KMS-11 (cell line): ENCODE measurements at regions not wholly inside any gene's neighbourhood (a gene's known extent, or its start where the extent isn't known, plus 50 kb on each side); places are given as distances from the start of the nearest gene placed in this dataset.

ENCODE experiments used
- H2AFZ ChIP-seq: fragments of 200-600 bp; sonication (generic); 2 replicates; pipeline ENCODE4 v1.6.1; 2016; ENCODE audit warnings: antibody characterized with exemption, mixed run types, low read depth
- H3K27ac ChIP-seq: fragments of 200-600 bp; sonication (generic); 2 replicates; pipeline ENCODE4 v1.6.1; 2016; ENCODE audit warnings: mild to moderate bottlenecking, mixed run types
- H3K27me3 ChIP-seq: fragments of 200-600 bp; sonication (generic); 2 replicates; pipeline ENCODE4 v1.6.1; 2017; ENCODE audit warnings: mild to moderate bottlenecking, low read depth, mixed run types, moderate library complexity; ENCODE audit not compliant: insufficient read depth
- H3K36me3 ChIP-seq: fragments of 200-600 bp; sonication (generic); 2 replicates; pipeline ENCODE4 v1.6.1; 2017; ENCODE audit warnings: mild to moderate bottlenecking, mixed run types; ENCODE audit not compliant: insufficient read depth
- H3K4me1 ChIP-seq: fragments of 200-600 bp; sonication (generic); 2 replicates; pipeline ENCODE4 v1.6.1; 2016; ENCODE audit warnings: mild to moderate bottlenecking, low read depth, mixed run types; ENCODE audit not compliant: poor library complexity, severe bottlenecking
- H3K4me2 ChIP-seq: fragments of 200-600 bp; sonication (generic); 2 replicates; pipeline ENCODE4 v1.7.0; 2016; ENCODE audit warnings: mild to moderate bottlenecking, mixed run types
- H3K4me3 ChIP-seq: fragments of 200-600 bp; sonication (generic); IDR thresholded peaks from 2 replicates; pipeline ENCODE4 v1.6.1; 2017; ENCODE audit warnings: low read depth, low read length, mixed read lengths; ENCODE audit not compliant: insufficient read depth
- H3K79me2 ChIP-seq: fragments of 200-600 bp; sonication (generic); 2 replicates; pipeline ENCODE4 v1.6.1; 2016; ENCODE audit warnings: low read depth, mixed run types; ENCODE audit not compliant: insufficient read depth
- H3K9ac ChIP-seq: fragments of 200-600 bp; sonication (generic); 2 replicates; pipeline ENCODE4 v1.6.1; 2016; ENCODE audit warnings: mild to moderate bottlenecking, mixed run types
- H4K20me1 ChIP-seq: fragments of 200-600 bp; sonication (generic); 2 replicates; pipeline ENCODE4 v1.6.1; 2016; ENCODE audit warnings: mild to moderate bottlenecking, mixed run types; ENCODE audit not compliant: insufficient read depth
- CTCF ChIP-seq: fragments of 200-600 bp; sonication (generic); conservative IDR thresholded peaks from 2 replicates; pipeline ENCODE4 v1.6.1; 2017; ENCODE audit warnings: low read depth, mild to moderate bottlenecking, antibody characterized with exemption, low read length, moderate library complexity, mixed read lengths

DNA sequence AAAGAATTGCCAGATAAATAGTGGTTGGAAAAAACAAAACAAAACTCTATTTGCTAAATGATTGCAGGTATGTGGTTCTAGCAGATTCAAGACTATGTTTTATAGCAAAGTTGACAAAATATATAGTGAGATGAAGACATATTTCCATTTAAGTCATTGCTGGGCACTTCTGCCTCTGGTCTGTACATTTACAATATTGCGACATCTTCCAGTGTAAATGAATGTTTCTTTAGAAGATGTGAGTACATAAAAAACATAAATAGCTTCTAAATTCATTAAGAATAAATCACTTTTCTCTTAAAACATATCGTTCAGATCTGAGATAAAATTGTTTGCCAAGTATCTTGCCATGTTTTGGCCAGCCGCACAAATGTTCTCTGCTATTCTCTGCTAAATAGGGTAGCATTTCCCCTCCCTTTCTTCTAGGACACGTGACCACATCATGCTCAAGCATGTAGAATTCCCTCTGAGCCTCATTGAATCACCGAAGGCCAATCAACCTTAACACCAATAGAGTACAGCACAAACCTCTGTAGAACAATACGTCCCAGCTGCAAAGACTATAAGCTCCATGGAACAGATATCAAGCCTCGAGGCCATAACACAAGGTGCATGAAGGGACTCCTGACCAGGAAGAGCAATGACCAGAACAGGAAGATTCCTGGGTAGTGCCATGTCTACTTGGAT lies 1173.3 kb downstream of the GATA3 start:
- no peak overlapping the region for H3K9ac ChIP-seq
- no peaks in the 10 kb centered on the region for H3K36me3 ChIP-seq
- H3K4me3 ChIP-seq: no peak overlapping the region
- no peak overlapping the region for H3K27ac ChIP-seq
- no peak overlapping the region for H2AFZ ChIP-seq
- no peaks in the 10 kb centered on the region for H4K20me1 ChIP-seq
- no peaks in the 10 kb centered on the region for H3K27me3 ChIP-seq
- no peak for TF ChIP-seq CTCF
- H3K4me2 ChIP-seq: no peak overlapping the region
- no peaks in the 10 kb centered on the region for H3K79me2 ChIP-seq
- H3K4me1 ChIP-seq: no peaks in the 10 kb centered on the region

- H3K27ac ChIP-seq: no peak overlapping the region
- no peak overlapping the region for H3K4me3 ChIP-seq
- no peak for TF ChIP-seq CTCF
- no peak overlapping the region for H3K4me2 ChIP-seq
- H3K4me1 ChIP-seq: no peaks in the 10 kb centered on the region
- H3K79me2 ChIP-seq: no peaks in the 10 kb centered on the region
- no peaks in the 10 kb centered on the region for H3K36me3 ChIP-seq
- no peaks in the 10 kb centered on the region for H3K27me3 ChIP-seq
- H3K9ac ChIP-seq: no peak overlapping the region
- no peak overlapping the region for H2AFZ ChIP-seq
- no peaks in the 10 kb centered on the region for H4K20me1 ChIP-seq
These were observed 1174.3 kb downstream of the GATA3 start for GRCh38 chr10:9228771-9229170.

- Histone ChIP-seq H4K20me1 (no peaks in the 10 kb centered on the region), H3K36me3 (no peaks in the 10 kb centered on the region), H3K27ac (no peak overlapping the region), H3K79me2 (no peaks in the 10 kb centered on the region), H3K4me3 (no peak overlapping the region), H2AFZ (no peak overlapping the region), H3K27me3 (no peaks in the 10 kb centered on the region), H3K4me1 (no peaks in the 10 kb centered on the region), H3K4me2 (no peak overlapping the region), H3K9ac (no peak overlapping the region)
- TF ChIP-seq CTCF: no peak
These were observed 1175.3 kb downstream of the GATA3 start for GRCh38 chr10:9229702-9230244.

DNA sequence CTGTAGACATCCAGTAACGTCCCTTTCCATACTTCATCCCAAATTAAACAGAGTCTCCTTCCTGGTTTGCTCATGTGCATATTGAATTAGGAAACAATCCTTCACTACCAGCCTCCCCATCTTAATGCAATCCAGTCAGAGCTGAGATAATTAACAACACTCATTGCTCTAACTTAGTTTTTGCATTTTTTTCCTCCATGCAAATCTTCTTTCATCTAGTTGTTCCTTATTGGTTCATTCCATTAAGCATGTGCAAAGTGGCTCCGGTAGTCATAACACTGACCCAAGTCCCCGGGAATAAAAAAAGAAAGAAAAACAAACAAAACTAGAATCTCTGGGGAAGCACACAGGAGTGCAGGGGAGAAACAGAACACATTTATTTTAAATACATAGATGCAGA lies 1176.1 kb downstream of the GATA3 start:
- Histone ChIP-seq H4K20me1 (no peaks in the 10 kb centered on the region), H3K79me2 (no peaks in the 10 kb centered on the region), H3K9ac (no peak overlapping the region), H2AFZ (no peak overlapping the region), H3K36me3 (no peaks in the 10 kb centered on the region), H3K27ac (no peak overlapping the region), H3K4me3 (no peak overlapping the region), H3K4me2 (no peak overlapping the region), H3K4me1 (no peaks in the 10 kb centered on the region), H3K27me3 (no peaks in the 10 kb centered on the region)
- TF ChIP-seq CTCF: no peak
